RWPE2 (cell line): ENCODE measurements at regions not wholly inside any gene's neighbourhood (a gene's known extent, or its start where the extent isn't known, plus 50 kb on each side); places are given as distances from the start of the nearest gene placed in this dataset.

ENCODE experiments used
- ATAC-seq: fragments of 200-7000 bp; cut with Tn5 transposase; 3 replicates; pipeline ENCODE4 v1.9.1; 2021; ENCODE audit warnings: low read depth
- DNase-seq: peaks from one replicate; pipeline ENCODE4 v3.0.0-alpha.2; 2020; ENCODE audit warnings: low spot score
- H3K27ac ChIP-seq: fragments of 450-650 bp; 2 replicates; pipeline ENCODE4 v1.5.1; 2017; ENCODE audit warnings: mild to moderate bottlenecking; ENCODE audit not compliant: poor library complexity, severe bottlenecking
- H3K27me3 ChIP-seq: fragments of 250-450 bp; sonication (Bioruptor Pico); 2 replicates; pipeline ENCODE4 v1.5.1; 2021; ENCODE audit warnings: mild to moderate bottlenecking, moderate library complexity; ENCODE audit not compliant: insufficient read depth, poor library complexity, severe bottlenecking
- H3K36me3 ChIP-seq: fragments of 250-450 bp; sonication (Bioruptor Pico); 2 replicates; pipeline ENCODE4 v1.5.1; 2020; ENCODE audit warnings: low read depth, mild to moderate bottlenecking, moderate library complexity
- H3K4me1 ChIP-seq: fragments of 250-450 bp; sonication (Bioruptor Pico); 2 replicates; pipeline ENCODE4 v1.5.1; 2021; ENCODE audit warnings: mild to moderate bottlenecking, moderate library complexity; ENCODE audit not compliant: insufficient read depth, poor library complexity, severe bottlenecking
- H3K4me3 ChIP-seq: fragments of 250-450 bp; sonication (Bioruptor Pico); 2 replicates; pipeline ENCODE4 v1.5.1; 2021; ENCODE audit warnings: mild to moderate bottlenecking, moderate library complexity; ENCODE audit not compliant: severe bottlenecking
- H3K9me3 ChIP-seq: fragments of 250-450 bp; sonication (Bioruptor Pico); 2 replicates; pipeline ENCODE4 v1.5.1; 2021; ENCODE audit warnings: mild to moderate bottlenecking, moderate library complexity; ENCODE audit not compliant: severe bottlenecking
- TF ChIP-seq, protein P1 (sequence below): fragments of 450-650 bp; IDR thresholded peaks from one replicate; pipeline ENCODE4 v1.5.1; 2017; ENCODE audit warnings: mild to moderate bottlenecking, moderate library complexity; ENCODE audit not compliant: poor library complexity, severe bottlenecking

DNA sequence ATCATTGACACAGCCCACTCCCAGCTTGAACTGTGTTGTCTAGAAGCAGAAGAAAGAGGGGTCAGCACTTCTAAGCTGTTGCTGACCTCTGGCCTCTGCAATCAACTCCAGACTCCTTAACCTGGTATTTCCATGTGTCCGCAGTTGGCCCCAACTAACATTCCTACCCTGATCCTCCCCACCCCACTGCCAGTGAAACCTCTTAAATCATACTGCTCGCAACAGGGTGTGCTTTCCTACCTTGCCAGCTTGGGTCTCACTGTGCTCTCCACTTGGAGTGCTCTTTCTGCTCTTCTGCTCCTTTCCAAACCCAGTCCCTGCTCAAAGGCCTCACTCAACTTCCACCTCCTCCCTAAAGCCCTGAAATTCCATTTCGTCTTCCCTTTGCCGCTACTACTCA, 52.3 kb upstream of the RPS6KA3 start:
- H3K36me3 ChIP-seq = no peaks in the 10 kb centered on the region
- H3K4me1 ChIP-seq = no peaks in the 10 kb centered on the region
- H3K27me3 ChIP-seq = no peaks in the 10 kb centered on the region
- no peak for ATAC-seq
- H3K9me3 ChIP-seq = no peaks in the 10 kb centered on the region
- DNase-seq = no peak
- TF ChIP-seq, protein P1, sequence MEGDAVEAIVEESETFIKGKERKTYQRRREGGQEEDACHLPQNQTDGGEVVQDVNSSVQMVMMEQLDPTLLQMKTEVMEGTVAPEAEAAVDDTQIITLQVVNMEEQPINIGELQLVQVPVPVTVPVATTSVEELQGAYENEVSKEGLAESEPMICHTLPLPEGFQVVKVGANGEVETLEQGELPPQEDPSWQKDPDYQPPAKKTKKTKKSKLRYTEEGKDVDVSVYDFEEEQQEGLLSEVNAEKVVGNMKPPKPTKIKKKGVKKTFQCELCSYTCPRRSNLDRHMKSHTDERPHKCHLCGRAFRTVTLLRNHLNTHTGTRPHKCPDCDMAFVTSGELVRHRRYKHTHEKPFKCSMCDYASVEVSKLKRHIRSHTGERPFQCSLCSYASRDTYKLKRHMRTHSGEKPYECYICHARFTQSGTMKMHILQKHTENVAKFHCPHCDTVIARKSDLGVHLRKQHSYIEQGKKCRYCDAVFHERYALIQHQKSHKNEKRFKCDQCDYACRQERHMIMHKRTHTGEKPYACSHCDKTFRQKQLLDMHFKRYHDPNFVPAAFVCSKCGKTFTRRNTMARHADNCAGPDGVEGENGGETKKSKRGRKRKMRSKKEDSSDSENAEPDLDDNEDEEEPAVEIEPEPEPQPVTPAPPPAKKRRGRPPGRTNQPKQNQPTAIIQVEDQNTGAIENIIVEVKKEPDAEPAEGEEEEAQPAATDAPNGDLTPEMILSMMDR = no peak
- no peak overlapping the region for H3K27ac ChIP-seq
- H3K4me3 ChIP-seq = no peak overlapping the region

DNA sequence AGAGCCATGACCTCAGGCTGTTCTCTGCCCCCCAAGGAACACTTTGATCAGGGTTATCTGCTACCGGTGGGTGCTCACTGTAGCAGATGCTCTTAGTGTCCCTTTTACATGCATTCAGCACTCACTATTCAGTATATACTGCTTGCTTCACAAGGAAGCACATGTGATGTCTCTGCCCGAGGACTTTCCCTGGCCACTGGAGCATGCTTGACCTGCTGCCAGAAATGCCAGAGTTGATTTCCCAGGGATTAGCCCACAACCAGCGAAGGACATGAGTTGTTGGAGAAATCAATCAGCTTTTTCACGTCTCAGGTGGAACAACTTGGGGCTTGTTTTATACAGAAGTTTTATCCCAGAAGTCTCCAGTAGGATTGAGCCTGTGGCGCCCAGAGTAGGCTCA, 51.2 kb upstream of the RPS6KA3 start:
- no peaks in the 10 kb centered on the region for H3K9me3 ChIP-seq
- TF ChIP-seq, protein P1 = no peak
- H3K36me3 ChIP-seq = no peaks in the 10 kb centered on the region
- H3K27ac ChIP-seq = no peak overlapping the region
- no peaks in the 10 kb centered on the region for H3K27me3 ChIP-seq
- H3K4me3 ChIP-seq = no peak overlapping the region
- no peak for DNase-seq
- no peak for ATAC-seq
- no peaks in the 10 kb centered on the region for H3K4me1 ChIP-seq
